T-helper 9 cell (primary cell): ENCODE measurements at regions not wholly inside any gene's neighbourhood (a gene's known extent, or its start where the extent isn't known, plus 50 kb on each side); places are given as distances from the start of the nearest gene placed in this dataset.
"Not testable (repeated sequence)": the region's sequence is repeated elsewhere in the genome, so short reads cannot be mapped to it uniquely, and the experiment has no call there.

Experiments
- DNase-seq: peaks from one replicate; pipeline ENCODE4 v3.0.0-alpha.2; 2020

DNA sequence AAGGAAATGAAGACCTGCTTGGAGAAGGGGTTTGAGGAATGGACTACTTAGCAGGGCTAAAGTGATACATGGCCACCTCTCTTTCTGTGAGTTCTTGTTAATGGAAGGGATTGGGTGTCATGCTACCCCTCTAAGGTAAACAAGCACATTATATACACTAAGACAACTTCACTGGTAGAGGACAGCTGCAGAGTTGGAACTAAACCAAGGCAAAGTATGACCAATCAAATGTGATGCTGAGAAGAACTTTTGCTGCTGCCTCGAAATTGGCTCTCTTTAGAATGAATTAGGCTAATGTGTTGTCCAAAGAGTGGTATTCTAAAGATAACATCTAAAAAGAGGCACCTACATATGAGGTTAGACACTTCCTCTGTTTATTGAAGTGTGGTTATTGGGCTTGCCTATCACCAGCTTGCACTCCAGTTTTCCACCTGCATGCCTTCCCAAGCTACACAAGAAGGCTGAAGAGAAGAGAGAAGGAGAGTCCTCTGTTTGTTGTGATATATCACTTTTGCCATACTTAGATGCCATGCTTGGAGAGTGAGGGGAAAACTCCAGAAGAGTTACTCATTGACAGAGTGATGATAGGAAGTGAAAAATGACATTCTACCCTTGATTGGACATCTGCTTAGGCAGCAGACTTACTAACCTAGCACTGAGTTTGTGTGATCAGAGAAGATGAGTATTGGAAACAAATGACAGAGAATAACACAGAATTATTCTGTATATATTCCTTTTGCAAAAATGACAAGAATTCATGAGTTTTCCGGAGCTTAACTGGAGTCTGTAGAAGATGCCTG, 536.1 kb downstream of the ZNF608 start:
- no peak for DNase-seq

DNA sequence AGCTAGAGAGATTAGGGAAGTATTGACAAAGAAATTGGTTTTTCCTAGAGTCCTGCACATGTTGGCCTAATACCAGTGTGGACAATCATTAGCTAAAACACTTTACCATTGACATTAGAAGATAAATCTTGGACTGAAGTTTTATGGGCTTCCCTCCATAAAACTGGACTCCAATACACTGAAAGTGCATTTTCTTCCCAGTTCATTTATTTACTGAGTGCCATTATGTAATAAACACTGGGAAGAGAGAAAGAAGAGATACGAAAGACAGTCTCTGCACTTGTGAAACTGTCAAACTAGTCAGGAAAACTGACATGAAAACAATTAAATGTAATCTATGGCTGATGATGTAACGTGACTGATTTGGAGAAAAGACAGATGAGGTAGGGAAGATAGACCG, 539.3 kb downstream of the ZNF608 start:
- no peak for DNase-seq

DNA sequence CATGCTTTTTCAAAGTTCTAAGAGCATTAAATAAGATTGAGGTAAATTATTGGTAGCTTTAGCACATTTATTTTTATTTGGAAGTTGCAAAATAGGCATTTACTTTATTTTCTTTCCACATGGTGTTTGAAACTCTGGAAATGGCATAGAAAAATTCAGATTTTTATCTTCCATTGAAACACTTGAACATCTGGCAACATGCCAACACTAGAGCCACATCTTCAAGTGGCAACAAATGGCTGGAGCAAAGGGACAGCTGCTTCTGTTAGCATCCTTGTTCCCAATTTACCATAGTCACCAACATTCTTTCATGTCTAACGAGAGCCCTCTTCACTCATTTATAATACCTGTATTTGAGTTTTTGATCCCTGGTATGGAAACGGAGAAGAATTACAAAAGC, 539.9 kb downstream of the ZNF608 start:
- no peak for DNase-seq

DNA sequence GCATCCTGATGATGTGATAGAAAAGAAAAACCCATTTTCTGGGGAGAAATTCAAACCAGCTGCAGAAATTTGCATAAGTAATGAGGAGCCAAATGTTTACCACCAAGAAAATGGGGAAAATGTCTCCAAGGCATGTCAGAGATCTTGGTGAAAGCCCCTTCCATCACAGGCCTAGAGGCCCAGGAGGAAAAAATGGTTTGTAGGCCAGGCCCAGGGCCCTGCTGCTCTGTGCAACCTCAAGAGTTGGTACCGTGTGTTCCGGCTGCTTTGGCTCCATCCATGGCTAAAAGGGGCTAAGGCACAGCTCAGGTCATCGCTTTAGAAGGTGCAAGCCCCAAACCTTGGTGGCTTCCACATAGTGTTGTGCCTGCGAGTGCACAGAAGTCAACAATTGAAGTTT, 543.1 kb downstream of the ZNF608 start:
- DNase-seq, result no peak

DNA sequence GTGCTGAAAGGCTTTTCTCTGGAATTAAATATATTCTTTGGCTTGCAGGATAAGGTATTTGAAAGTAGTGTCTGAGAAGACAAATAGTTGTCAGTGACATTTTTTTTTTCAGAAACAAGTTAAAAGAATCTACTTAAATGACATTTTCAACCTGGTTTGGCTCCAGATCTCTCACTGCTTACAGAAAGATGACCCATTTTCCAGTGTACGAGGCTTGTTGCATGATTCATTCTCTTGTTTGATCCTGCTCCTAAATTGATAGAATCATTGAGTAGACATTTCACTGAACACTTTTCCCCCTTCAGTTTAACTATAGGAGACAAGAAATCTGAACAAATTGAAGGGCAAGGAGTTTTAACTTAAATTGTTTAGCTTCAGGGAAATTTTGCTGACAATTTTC, 546.1 kb downstream of the ZNF608 start:
- DNase-seq, result no peak

DNA sequence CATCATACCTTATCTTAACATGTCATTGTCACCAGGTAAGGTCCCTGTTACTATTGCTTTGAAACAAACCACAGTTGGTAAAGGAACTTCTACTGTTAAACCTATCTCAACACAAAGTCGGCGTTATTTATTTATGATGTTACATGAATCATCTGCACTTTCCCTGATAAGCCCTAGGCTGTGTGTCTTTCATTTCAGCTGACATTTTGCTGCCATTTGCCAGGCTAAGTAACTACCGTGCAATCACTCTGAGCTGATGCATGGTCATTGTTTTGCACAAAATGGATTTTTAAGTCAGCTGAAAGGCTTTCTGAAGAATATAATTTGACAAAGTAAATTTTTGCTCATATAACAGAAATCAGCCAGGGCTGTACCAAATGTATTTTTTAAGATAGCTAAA, 546.5 kb downstream of the ZNF608 start:
- DNase-seq, result no peak

DNA sequence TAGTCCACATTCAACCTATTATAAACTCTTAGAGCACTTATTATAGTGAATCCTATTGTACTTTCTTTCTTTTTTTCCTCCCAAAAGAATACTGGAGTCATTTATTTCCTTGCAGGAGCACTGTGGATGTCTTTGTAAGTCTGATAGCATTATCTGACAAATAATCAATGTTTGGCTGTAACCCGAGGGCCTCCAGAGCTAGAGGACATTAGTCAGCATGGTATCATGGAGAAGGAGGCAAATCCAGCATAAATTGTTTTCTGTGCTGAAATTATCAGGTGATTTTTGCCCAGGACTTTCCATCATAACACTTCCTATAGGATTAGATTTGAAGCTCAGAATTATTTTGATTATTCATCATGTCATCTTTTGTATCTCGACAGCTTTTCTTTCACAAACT, 551.0 kb downstream of the ZNF608 start:
- no peak for DNase-seq

DNA sequence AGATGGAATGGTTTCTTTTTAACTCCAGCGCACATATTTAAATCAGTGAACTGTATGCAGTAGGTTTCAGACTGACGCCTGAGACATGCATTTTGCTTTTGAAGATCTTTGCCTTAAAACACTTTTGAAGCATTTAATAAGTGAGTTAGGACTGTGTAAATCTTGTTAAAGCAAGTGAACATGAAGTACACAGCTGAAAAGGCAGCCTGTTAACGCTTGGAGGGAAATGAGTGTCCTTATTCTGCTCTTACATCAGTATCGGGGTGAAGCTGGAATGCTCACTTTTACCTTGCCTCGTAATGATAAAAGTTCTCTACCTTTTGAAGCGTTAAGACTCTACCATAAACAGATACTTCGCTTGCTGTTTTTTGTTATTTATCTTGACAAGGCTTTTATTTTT, 552.2 kb downstream of the ZNF608 start:
- DNase-seq, result no peak

DNA sequence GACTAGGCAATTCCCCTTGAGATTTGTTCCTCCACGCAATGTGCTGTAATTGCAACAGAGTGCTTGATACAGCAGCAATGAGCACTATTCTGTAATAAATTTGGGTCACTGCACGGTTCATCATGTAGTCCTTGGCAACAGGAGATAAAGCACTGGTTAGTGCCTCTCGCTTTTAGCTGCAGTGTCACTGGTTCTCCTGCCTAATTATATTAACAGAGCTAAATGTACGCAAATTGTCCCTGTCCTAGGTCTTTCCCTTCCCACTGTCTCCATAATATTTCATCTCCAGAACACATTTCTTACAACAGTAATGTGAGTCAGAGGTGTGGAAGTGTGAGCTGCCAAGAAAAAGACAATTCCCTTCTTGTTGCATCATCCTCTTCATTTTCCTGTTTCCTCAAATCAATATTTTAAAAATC, 553.1 kb downstream of the ZNF608 start:
- no peak for DNase-seq

DNA sequence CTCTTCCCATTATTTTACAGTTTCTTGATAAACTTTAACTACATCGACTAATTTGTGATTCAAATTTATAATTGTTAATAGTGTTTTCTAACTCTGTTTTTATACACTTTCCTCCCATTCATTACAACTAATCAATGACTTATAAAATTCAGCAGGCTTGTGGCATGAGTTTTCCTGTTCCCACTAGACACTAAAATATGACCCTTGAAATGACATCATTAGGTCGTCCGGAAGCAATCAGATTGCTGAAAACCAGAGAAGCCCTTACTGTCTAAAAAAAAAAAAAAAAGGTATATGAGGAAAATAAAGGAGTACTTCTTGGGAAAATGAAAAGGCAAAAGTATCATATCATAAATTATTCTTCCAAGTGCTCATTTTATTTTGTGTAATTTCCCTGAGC, 553.7 kb downstream of the ZNF608 start:
- no peak for DNase-seq

DNA sequence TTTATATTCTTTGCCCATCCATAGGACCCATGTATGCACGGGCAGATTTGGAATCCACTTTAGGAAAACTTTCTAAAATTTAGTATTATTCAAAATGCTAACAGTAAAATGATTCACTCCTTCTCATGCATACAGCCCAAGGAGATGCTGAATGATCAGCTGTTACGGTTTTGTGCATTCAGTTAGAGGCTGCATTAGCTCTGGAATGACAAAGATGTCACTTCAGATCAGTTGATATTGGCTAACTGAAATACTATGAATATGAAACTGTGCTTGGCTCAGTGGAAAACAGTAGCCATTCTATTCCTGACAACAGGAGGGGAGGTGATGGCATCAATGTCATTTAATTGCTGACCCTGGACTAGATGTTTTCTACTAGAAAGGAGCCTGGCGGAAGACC, 560.7 kb downstream of the ZNF608 start:
- no peak for DNase-seq

DNA sequence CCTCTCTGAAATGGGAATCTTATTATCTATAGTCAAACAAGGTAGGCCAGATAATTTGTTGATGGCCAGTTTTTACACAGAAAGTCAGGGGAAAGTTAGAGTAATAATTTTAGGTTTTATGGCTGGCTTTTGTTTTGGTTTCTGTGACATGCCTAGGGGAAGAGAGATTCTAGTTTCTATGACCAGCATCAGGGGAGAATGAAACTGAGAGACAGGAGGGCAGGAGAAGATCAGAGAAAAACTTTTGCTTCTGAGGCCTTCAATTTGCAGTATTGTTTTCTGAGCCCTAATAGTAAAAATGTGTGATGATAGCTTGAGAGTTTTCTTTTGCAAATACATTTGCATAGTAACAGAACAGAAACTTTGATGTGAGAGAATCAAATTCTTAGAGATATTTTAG, 564.3 kb downstream of the ZNF608 start:
- no peak for DNase-seq

DNA sequence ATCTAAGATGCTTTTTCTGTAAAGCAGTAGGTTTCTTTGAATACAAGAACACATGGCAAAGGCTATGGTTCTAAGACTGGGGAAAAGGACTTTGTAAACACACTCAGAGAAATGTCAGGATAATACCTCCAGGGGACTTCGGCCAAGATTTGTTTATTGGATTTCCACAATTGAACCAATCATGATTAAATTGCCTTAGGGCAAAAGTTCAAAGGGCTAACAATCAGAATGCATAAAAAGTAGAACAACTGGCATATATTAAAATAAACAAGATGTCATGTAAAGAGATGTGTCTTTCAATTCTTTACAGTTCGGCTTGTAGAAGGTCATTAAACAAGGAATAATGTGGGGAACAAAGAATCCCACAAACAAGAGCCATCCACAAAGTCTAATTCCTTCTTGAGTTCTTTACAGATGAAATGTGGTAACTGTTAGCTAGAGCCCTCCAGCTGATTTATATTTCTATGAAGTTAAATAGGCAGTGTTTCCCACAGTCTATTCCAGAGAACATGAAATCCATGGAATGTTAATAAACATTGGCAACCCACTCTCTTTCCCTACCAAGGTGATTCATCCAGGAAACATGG, 565.5 kb downstream of the ZNF608 start:
- DNase-seq, result no peak

DNA sequence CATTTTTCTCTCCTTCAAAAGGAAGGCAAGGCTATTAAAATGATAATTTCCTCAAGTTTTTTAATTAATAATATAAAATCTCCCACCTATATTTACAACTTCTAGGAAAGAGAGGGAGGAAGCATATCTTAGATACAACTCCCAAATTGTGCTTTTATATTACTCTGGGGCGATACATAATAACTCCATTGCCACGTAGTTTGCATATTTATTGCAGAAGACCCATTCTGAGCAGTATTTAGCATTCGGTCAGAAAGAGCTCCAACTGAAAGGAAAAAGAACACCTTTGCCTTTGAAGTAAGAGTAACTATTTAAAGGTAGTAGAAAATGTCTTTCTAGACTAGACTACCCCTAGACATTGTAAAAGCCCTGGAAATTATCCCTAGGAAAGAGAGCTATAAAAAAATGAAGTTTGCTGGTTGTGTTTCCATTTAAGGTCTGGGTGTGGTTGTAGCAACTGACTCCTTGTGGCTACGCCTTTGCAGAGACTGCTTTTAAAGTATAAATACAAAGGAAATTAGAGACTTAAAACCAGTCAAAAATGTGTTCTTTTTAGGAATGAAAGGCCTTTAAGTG, 566.1 kb downstream of the ZNF608 start:
- DNase-seq, result no peak

DNA sequence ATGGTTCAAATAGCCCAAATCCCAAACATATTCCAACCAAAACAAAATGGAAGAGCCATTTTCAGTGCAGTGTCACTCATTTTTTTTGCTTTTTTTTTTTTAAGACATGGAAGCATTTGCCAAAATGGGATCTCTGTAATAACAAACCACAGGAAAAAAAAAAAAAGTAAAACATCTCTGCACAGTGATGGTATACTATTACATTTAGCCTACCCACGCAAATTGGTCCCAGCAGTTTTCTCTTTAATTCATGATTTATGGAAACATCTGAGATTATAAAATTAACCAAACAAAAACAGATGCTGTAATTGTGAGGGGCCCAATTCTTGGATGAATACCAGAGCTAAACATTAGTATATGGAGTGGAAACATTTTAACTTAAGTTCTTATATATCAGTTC, 566.6 kb downstream of the ZNF608 start:
- no peak for DNase-seq

DNA sequence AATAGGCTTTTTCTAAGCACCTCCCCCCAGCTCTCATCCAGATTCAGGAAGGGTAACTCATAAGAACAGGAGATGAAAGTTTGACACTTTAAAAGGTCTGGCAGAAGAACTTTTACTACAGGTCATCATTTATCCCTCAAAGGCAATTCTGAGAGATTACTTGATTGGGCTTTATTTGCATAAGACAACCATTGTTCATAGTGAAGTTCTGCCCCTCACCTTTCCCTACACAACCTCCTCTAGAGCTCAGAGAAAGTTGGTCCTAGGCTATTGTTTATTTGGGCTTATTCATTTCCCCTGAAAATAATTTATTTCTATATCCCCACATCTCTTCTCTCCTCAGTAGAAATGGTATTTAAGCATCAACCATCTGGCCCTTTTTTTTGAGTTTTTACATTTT, 568.4 kb downstream of the ZNF608 start:
- DNase-seq, result no peak

DNA sequence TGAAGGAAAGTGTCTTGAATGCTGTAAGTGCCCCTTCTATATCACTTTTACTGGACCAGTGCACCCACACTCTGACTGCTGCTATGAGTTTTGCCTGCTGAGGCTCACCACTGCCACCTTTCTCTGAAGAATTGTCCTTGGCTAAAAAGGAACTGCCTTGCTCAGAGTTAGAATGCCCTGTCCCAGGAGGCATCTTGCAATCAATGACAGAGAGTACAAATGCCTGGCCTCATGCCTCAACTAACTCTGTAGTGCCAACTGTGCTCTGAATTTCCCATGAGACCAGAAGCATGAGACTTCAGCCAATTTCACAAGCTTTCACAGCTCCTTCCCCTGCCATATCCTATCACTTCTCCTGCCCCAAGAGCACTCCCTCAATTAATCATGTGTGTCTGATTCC, 569.7 kb downstream of the ZNF608 start:
- no peak for DNase-seq

DNA sequence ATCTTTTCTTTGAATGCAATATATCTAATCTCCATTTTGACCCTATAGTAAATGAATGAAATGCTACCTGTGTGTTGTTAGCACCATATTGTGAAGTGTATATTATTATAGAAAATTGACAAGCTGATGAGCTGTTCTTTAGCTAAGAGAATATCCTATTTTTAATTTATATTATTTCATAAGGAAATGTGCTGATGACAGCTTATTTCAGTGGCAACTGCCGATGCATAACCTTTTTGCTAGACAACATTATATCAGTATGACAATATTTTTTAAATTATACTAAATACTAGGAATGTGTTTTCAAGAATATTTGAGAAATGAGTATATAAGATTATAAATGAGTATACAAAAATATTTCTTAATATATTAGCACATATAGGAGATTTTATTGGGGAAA, 573.1 kb downstream of the ZNF608 start:
- no peak for DNase-seq

DNA sequence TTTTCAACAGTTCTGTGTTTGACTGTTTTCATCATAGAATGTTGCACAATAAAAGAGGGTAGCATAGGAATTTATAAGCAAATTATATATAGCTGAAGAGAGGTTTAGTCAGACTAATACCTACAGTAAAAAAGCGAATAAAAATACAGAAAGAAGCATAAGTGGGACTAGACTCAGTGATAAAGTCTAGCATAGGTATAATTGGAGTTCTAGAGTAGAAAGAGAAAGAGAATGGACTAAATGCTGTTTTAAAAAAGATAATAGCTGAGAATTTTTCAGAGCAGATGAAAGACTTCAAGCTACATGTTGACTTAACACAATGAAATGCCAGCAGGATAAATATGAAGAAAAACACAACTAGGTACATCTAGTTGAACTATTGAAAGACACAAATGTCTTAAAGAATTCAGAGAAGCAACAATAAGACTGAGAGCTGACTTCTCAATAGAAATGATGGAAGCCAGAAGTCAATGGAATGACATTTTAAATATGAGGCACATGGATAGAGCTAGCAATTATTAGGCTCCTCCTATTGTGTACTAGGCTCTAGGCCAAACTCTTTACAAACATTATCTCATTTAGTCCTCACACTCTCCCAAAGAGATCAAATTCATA, 573.9 kb downstream of the ZNF608 start:
- DNase-seq, result no peak

DNA sequence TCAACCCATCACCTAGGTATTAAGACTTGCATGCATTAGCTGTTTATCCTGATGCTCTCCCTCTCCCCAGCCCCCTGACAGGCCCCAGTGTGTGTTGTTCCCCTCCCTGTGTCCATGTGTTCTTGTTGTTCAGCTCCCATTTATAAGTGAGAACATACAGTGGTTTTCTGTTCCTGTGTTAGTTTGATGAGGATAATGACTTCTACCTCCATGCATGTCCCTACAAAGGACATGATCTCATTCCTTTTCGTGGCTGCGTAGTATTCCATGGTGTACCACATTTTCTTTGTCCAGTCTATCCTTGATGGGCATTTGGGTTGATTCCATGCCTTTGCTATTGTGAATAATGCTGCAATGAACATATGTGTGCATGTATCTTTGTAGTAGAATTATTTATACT, 578.3 kb downstream of the ZNF608 start:
- DNase-seq, result not testable (repeated sequence)

DNA sequence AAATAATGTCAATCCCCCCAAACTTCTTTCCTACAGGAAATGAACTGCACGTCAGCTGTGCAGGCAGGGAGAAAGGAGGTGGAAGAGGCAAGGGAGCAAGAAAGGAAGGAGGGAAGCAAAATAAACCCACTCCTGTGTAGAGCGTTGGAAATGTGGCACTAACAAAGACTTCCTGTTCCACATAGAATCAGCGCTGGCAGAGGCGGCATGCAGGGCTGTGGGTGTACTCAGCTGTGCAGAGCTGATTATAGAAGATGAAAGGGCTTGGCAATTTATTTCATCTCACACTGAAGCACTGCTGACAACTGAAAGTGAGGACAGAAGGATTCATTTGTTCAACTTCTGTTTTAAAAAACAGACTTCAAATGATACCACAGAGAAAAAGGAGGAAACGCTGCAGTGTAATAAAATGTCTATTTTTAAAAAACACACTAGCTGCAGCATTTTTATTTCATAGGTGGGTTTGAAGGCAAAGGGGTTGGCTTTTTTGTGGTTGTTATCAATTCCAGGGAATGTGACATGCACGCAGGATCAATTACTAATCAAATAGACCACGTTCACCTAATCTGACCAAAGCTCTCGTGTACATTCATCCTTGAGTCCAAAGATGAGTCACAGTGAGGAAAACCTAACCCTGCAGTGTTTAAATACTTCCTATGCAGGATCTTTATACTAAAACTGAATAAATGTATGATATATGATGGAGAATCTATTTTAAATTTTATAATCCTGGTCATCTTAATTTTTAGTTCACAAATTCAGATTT, 583.5 kb downstream of the ZNF608 start:
- DNase-seq, result no peak

DNA sequence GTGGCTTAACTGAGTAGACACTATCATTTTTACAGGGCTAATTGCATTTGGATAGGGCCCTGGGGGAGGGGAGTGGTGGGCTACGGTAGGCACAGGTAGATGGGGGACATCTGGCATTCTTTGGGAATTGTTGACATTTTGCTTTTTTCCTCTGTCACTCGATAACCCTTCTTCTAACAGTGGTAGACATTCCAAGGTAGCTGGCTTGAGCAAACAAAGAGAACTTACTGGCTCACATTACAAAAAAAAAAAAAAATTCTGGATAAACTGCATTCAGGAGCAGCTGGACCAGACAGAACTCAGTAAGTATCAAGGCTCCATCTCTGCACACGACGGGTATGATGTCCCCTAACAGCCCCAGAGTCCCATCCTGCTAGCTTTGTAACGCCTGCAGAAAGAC, 585.2 kb downstream of the ZNF608 start:
- DNase-seq, result no peak

DNA sequence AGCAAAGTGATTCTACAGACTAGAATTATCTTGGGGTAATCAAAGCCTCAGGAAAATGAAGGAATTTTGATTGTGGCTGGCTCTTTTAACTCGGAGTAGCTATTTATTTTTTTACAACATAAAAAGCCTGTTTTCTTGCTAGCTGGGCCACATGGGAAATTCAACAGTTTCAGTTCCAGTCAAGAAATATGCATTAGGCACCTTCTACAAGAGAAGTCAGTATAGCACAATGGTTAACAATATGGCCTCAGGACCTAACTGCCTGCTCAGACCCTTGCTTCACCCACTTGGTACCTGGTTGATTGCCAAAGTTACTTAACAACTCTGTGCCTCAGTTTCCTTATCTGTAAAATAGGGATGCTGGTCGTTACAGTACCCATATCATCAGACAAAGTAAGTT, 586.2 kb downstream of the ZNF608 start:
- no peak for DNase-seq
